Progenitor cell of endocrine pancreas (in vitro differentiated cells): ENCODE measurements at regions not wholly inside any gene's neighbourhood (a gene's known extent, or its start where the extent isn't known, plus 50 kb on each side); places are given as distances from the start of the nearest gene placed in this dataset.

ENCODE experiments used
- DNase-seq: peaks from one replicate; pipeline ENCODE4 v3.0.0; 2021; ENCODE audit warnings: low spot score; ENCODE audit not compliant: unreplicated experiment
- H3K27ac Mint-ChIP-seq: 2 replicates; pipeline ENCODE4 v1.8.0; 2021; ENCODE audit warnings: mild to moderate bottlenecking, moderate library complexity, mixed read lengths
- H3K27me3 Mint-ChIP-seq: 2 replicates; pipeline ENCODE4 v1.8.0; 2021; ENCODE audit warnings: mixed read lengths
- H3K36me3 Mint-ChIP-seq: 2 replicates; pipeline ENCODE4 v1.8.0; 2022; ENCODE audit warnings: mixed read lengths; ENCODE audit not compliant: insufficient read depth
- H3K4me1 Mint-ChIP-seq: 2 replicates; pipeline ENCODE4 v1.8.0; 2021; ENCODE audit warnings: low read depth, mixed read lengths
- H3K4me3 Mint-ChIP-seq: 2 replicates; pipeline ENCODE4 v1.8.0; 2021; ENCODE audit warnings: low read depth, mild to moderate bottlenecking, moderate library complexity, mixed read lengths
- H3K9me3 Mint-ChIP-seq: 2 replicates; pipeline ENCODE4 v1.8.0; 2021; ENCODE audit warnings: low read depth, mixed read lengths
- TF ChIP-seq, protein P1 (sequence below): fragments of 200-600 bp; sonication (generic); IDR thresholded peaks from one replicate; pipeline ENCODE4 v1.5.0; 2021; ENCODE audit warnings: antibody characterized with exemption, mild to moderate bottlenecking; ENCODE audit not compliant: unreplicated experiment

DNA sequence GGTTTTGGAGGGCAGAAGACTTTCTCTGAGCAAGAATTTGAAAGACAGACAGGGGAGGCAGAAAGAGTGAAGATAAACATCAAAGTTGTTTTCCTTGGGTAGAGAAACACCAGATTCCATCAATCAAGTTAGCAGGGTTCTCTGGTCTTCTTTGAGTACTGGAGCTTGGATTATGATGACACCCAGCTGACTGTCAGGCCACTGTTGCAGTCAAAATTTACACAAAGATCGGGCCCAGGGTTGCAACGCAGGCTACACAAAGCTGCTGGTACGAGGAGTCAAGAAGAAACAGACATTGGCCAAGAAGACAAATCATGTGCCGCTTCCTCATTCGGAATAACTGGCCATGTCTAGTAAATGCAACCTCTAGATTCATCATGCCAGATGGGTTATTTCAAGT is 396.2 kb upstream of the XYLT1 start:
- DNase-seq, result no peak
- TF ChIP-seq, protein P1, sequence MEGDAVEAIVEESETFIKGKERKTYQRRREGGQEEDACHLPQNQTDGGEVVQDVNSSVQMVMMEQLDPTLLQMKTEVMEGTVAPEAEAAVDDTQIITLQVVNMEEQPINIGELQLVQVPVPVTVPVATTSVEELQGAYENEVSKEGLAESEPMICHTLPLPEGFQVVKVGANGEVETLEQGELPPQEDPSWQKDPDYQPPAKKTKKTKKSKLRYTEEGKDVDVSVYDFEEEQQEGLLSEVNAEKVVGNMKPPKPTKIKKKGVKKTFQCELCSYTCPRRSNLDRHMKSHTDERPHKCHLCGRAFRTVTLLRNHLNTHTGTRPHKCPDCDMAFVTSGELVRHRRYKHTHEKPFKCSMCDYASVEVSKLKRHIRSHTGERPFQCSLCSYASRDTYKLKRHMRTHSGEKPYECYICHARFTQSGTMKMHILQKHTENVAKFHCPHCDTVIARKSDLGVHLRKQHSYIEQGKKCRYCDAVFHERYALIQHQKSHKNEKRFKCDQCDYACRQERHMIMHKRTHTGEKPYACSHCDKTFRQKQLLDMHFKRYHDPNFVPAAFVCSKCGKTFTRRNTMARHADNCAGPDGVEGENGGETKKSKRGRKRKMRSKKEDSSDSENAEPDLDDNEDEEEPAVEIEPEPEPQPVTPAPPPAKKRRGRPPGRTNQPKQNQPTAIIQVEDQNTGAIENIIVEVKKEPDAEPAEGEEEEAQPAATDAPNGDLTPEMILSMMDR, result no peak
- Mint-ChIP-seq H3K4me3 (no peak overlapping the region), H3K27ac (no peak overlapping the region), H3K36me3 (no peaks in the 10 kb centered on the region), H3K27me3 (no peaks in the 10 kb centered on the region), H3K4me1 (no peaks in the 10 kb centered on the region), H3K9me3 (no peaks in the 10 kb centered on the region)

- TF ChIP-seq, protein P1, result no peak
- peaks cover 1% of the 10 kb centered on the region for H3K9me3 Mint-ChIP-seq
- H3K4me3 Mint-ChIP-seq, result no peak overlapping the region
Measured at GRCh38 chr16:17861981-17862479, 391.3 kb upstream of the XYLT1 start.

DNA sequence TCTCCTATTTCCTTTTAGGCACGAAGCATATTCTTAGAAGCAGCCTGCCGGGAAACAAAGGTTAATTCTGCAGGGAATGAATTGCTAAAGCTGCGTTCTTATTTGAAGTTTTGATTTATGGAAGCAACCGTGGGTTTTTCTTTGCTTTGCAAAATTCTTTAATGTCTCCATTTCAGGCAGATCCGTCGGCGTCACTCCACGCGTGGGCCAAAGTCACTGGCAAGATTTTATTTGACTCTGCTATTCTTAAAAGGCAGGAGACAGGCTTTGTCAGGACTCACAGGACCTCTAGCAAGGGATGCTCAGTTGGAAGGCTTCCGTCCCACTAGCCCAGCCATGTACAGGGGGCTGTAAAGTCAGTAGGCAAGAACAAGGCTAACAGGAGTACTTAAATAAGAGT is 387.3 kb upstream of the XYLT1 start:
- Mint-ChIP-seq H3K36me3 (no peaks in the 10 kb centered on the region), H3K4me1 (peaks cover 21% of the 10 kb centered on the region), H3K9me3 (peaks cover 4% of the 10 kb centered on the region), H3K4me3 (no peak overlapping the region), H3K27ac (no peak overlapping the region), H3K27me3 (peaks cover 13% of the 10 kb centered on the region)
- TF ChIP-seq, protein P1, result no peak
- no peak for DNase-seq

More at GRCh38 chr16:17861981-17862479, 391.3 kb upstream of the XYLT1 start:
- no peak for DNase-seq
- H3K4me1 Mint-ChIP-seq, result peaks cover 21% of the 10 kb centered on the region
- peaks cover 8% of the 10 kb centered on the region for H3K27me3 Mint-ChIP-seq
- no peak overlapping the region for H3K27ac Mint-ChIP-seq
- H3K36me3 Mint-ChIP-seq, result no peaks in the 10 kb centered on the region

GRCh38 chr16:17853958-17854357 is 383.2 kb upstream of the XYLT1 start:
- Mint-ChIP-seq H3K27ac (no peak overlapping the region), H3K27me3 (peaks cover 27% of the 10 kb centered on the region), H3K9me3 (peaks cover 4% of the 10 kb centered on the region), H3K4me3 (no peak overlapping the region), H3K4me1 (peaks cover 21% of the 10 kb centered on the region), H3K36me3 (no peaks in the 10 kb centered on the region)
- TF ChIP-seq, protein P1, result no peak
- DNase-seq, result no peak

DNA sequence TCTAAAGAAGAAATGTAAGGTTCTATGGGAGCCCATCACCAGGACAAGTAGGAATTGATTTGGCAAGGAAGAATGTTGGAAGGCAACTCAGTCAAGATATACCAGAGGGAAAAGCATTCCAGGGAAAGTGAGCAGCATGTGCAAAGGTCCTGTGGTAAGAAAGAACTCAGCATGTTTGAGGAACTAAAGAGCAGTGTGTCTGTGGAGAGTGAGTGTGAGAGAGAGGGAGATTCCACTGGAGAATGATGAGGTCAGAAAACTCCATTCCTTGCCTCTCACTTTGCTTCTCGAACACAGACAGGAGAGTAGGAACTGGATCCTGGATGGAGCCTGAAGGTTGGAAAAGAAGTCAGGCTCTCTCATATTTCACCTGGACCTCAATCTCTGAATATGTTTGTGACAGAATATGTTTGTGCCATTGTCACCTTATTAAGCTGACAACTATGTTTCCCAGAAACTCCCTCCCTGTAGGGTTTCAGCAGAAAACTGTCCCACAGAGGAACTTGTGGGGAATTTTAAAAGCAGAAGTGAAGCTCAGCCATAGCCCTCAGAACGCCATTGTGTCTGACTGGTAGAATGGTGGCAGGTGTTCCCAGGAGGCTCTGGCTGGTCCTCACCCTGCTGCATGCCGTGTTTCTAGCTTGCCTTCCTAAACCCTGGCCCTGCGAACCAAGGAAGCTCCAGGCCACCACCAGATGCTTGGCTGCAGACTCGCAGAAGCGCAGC is 382.4 kb upstream of the XYLT1 start:
- Mint-ChIP-seq H3K4me1 (peaks cover 12% of the 10 kb centered on the region), H3K36me3 (no peaks in the 10 kb centered on the region), H3K9me3 (peaks cover 4% of the 10 kb centered on the region), H3K4me3 (no peak overlapping the region), H3K27ac (no peak overlapping the region), H3K27me3 (peaks cover 26% of the 10 kb centered on the region)
- TF ChIP-seq, protein P1, result no peak
- no peak for DNase-seq
